ENCODE measurements at regions not wholly inside any gene's neighbourhood (a gene's known extent, or its start where the extent isn't known, plus 50 kb on each side); places are given as distances from the start of the nearest gene placed in this dataset.

DNA sequence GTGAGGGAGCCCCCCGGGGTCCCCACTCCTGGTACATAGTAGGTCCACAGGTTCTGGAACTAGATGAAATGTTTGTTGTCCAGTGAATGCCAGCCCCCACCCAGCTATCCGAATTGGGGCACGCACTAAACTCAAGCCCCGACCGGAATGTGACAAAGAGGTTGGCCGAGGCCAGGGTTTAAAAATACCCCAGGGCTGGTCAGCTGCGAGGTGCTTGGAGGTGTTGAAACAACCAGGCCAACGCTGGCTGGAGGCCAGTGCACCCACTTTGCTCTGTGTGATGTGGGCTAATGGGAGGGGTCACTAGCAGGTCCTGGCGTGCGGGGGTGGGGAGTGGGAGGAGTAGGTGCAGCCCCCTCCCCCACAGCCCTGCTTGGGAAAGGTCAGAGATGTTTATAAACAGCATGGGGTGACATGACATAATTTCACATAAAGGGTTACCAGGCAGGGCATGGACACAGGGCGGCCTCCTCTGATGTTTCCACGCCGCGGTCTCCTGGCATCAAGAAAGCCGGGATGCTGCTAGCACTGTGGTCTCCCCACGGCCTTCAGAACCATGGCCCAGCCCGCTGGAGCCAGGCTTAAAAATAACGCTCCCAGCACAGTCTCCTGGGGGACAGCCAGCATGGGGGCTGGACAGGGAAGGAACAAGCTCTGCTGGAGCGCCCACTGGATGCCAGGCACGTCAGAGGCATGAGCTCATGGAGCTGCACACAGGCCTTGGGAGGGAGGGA is 111.2 kb upstream of the PTPN1 start:
- TF ChIP-seq, protein P1, sequence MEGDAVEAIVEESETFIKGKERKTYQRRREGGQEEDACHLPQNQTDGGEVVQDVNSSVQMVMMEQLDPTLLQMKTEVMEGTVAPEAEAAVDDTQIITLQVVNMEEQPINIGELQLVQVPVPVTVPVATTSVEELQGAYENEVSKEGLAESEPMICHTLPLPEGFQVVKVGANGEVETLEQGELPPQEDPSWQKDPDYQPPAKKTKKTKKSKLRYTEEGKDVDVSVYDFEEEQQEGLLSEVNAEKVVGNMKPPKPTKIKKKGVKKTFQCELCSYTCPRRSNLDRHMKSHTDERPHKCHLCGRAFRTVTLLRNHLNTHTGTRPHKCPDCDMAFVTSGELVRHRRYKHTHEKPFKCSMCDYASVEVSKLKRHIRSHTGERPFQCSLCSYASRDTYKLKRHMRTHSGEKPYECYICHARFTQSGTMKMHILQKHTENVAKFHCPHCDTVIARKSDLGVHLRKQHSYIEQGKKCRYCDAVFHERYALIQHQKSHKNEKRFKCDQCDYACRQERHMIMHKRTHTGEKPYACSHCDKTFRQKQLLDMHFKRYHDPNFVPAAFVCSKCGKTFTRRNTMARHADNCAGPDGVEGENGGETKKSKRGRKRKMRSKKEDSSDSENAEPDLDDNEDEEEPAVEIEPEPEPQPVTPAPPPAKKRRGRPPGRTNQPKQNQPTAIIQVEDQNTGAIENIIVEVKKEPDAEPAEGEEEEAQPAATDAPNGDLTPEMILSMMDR (IDR thresholded peaks at IDR 0.05; ENCODE audit: extremely low read depth in 1 of 2, insufficient read depth in 1 of 2, low read depth in 1 of 2, low read length in 2 of 2) = no peak
- no peak for TF ChIP-seq POLR2A (IDR thresholded peaks at IDR 0.05; ENCODE audit: low read depth, low read length)
- no peak for TF ChIP-seq GATA2 (IDR thresholded peaks at IDR 0.05; ENCODE audit: insufficient read depth, insufficient read length, low read depth, low read length)

All from endothelial cell of umbilical vein (primary cell).